CD4-positive, alpha-beta T cell (primary cell): ENCODE measurements at regions not wholly inside any gene's neighbourhood (a gene's known extent, or its start where the extent isn't known, plus 50 kb on each side); places are given as distances from the start of the nearest gene placed in this dataset.
"Not testable (repeated sequence)": the region's sequence is repeated elsewhere in the genome, so short reads cannot be mapped to it uniquely, and the experiment has no call there.

Source experiments
- ATAC-seq: fragments of 200-7000 bp; cut with Tn5 transposase; one replicate; pipeline ENCODE4 v1.10.0; 2022; ENCODE audit warnings: mild to moderate bottlenecking; ENCODE audit not compliant: poor library complexity
- CTCF ChIA-PET: fragments of 350-600 bp; sonication (Branson Sonifier 250); formaldehyde crosslinking; loops from one replicate; lab custom pipeline; 2021; ENCODE audit warnings: antibody characterized with exemption, inconsistent platforms; lab: Charles Lee
- POLR2A ChIA-PET: fragments of 350-600 bp; sonication (Branson Sonifier 250); formaldehyde crosslinking; loops from one replicate; lab custom pipeline; 2021; ENCODE audit warnings: antibody characterized with exemption, inconsistent platforms; lab: Charles Lee
- DNase-seq, 14 experiments: peaks; one replicate each; pipeline ENCODE4 v3.0.0-alpha.2; 2013 to 2020; ENCODE audit warnings: mixed read lengths in 2 of 14
- H3K27ac ChIP-seq, 2 donors: one replicate each; pipeline versions ENCODE4 v1.5.1 to v1.7.0; 2013; ENCODE audit warnings: low read length in 2 of 2, low read depth in 1 of 2, mild to moderate bottlenecking in 1 of 2
- H3K27me3 ChIP-seq, 2 experiments: 1 replicate in 1 of 2; 2 replicates in 1 of 2; pipeline versions ENCODE4 v1.6.1 to v1.7.0; 2013; ENCODE audit warnings: low read length in 2 of 2, control low read depth in 1 of 2, mild to moderate bottlenecking in 1 of 2, moderate library complexity in 1 of 2; ENCODE audit not compliant: insufficient read depth in 2 of 2, control insufficient read depth in 1 of 2
- H3K36me3 ChIP-seq: one replicate; pipeline ENCODE4 v1.6.1; 2013; ENCODE audit warnings: low read length, control low read depth; ENCODE audit not compliant: insufficient read depth
- H3K4me1 ChIP-seq: one replicate; pipeline ENCODE4 v1.6.1; 2013; ENCODE audit warnings: low read length, control low read depth; ENCODE audit not compliant: insufficient read depth
- H3K4me3 ChIP-seq: one replicate; pipeline ENCODE4 v1.5.1; 2013; ENCODE audit warnings: mild to moderate bottlenecking, low read length, moderate library complexity
- H3K9me3 ChIP-seq, 2 experiments: 1 replicate in 1 of 2; 2 replicates in 1 of 2; pipeline versions ENCODE4 v1.6.1 to v1.7.0; 2013; ENCODE audit warnings: low read length in 2 of 2, mild to moderate bottlenecking in 2 of 2, control low read depth in 1 of 2, moderate library complexity in 1 of 2; ENCODE audit not compliant: control insufficient read depth in 1 of 2, insufficient read depth in 1 of 2
- H3K27ac Mint-ChIP-seq: one replicate; pipeline ENCODE4 v1.8.0; 2020; ENCODE audit warnings: mixed read lengths
- H3K27me3 Mint-ChIP-seq: one replicate; pipeline ENCODE4 v1.8.0; 2021; ENCODE audit warnings: mixed read lengths
- H3K36me3 Mint-ChIP-seq: one replicate; pipeline ENCODE4 v1.8.0; 2021; ENCODE audit warnings: low read depth, mixed read lengths
- H3K4me1 Mint-ChIP-seq: one replicate; pipeline ENCODE4 v1.8.0; 2021; ENCODE audit warnings: low read depth, mixed read lengths
- H3K4me3 Mint-ChIP-seq: one replicate; pipeline ENCODE4 v1.8.0; 2020; ENCODE audit warnings: mild to moderate bottlenecking, mixed read lengths
- H3K9me3 Mint-ChIP-seq: one replicate; pipeline ENCODE4 v1.8.0; 2020; ENCODE audit warnings: mixed read lengths
- intact Hi-C, 2 experiments: fragments of 100-400 bp; cut with DNase I in 1 of 2; cut with micrococcal nuclease in 1 of 2; formaldehyde crosslinking; loops; one replicate each; pipeline versions ENCODE4 v1.15.1 to v1.9.0; 2023 to 2025; cut with DNase I, micrococcal nuclease
- TF ChIP-seq, protein P1 (sequence below): fragments of 200-600 bp; IDR thresholded peaks from one replicate; pipeline ENCODE4 v1.8.0; 2022; ENCODE audit warnings: antibody characterized with exemption, mild to moderate bottlenecking

DNA sequence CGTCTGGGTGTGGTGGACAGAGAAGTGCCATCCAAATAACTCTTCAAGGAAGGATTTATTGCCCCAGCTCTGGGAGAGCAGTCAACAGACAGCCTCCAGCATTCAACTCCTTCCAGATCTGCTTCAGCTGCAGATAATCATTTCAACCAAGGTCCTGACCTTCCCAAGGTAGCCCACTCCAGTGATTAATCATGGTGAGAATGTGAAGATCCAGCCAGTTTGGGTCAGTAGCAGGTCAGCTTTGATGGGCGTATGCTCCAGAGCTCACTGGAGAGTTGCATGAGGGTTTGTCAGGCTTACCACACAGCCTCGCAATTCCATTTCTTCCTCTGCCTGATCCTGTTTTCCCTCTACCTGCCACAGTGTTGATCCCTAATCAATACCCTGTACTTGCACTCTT, 214.5 kb upstream of the ZRANB2 start:
- H3K4me3 ChIP-seq: no peak overlapping the region
- H3K36me3 ChIP-seq: no peaks in the 10 kb centered on the region
- no peak overlapping the region for H3K27ac ChIP-seq
- no peaks in the 10 kb centered on the region for H3K4me1 Mint-ChIP-seq
- intact Hi-C loops: no loop called here
- no peak for ATAC-seq
- no peaks in the 10 kb centered on the region for H3K4me1 ChIP-seq
- no peak overlapping the region for H3K27ac Mint-ChIP-seq
- DNase-seq: no peak
- TF ChIP-seq, protein P1, sequence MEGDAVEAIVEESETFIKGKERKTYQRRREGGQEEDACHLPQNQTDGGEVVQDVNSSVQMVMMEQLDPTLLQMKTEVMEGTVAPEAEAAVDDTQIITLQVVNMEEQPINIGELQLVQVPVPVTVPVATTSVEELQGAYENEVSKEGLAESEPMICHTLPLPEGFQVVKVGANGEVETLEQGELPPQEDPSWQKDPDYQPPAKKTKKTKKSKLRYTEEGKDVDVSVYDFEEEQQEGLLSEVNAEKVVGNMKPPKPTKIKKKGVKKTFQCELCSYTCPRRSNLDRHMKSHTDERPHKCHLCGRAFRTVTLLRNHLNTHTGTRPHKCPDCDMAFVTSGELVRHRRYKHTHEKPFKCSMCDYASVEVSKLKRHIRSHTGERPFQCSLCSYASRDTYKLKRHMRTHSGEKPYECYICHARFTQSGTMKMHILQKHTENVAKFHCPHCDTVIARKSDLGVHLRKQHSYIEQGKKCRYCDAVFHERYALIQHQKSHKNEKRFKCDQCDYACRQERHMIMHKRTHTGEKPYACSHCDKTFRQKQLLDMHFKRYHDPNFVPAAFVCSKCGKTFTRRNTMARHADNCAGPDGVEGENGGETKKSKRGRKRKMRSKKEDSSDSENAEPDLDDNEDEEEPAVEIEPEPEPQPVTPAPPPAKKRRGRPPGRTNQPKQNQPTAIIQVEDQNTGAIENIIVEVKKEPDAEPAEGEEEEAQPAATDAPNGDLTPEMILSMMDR: no peak
- ChIA-PET CTCF (no interaction called here), POLR2A (no interaction called here)
- H3K27me3 ChIP-seq: no peaks in the 10 kb centered on the region
- no peaks in the 10 kb centered on the region for H3K27me3 Mint-ChIP-seq
- H3K36me3 Mint-ChIP-seq: no peaks in the 10 kb centered on the region
- no peak overlapping the region for H3K4me3 Mint-ChIP-seq
- H3K9me3 Mint-ChIP-seq: peaks cover 16% of the 10 kb centered on the region
- H3K9me3 ChIP-seq: peaks cover 0 to 9% of the 10 kb centered on the region in 2 experiments

DNA sequence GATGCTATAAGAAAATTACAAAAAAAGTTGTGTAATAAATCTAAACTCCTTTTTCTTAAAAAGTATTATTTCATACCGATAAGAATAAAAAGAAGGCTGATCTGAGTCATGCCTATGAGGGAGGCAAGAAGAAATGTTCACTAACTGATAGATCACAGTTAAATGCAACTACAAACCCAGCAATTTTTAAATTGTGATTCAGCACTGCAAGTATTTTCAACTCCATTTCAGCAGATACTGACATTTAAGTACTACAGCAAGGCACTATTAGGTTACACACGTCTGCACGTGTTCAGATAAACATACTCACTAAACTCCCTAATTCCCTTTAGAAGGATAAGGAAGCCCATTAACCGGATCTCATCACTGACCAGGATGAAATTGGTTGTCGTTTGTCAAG, 213.3 kb upstream of the ZRANB2 start:
- CTCF ChIA-PET: no interaction called here

DNA sequence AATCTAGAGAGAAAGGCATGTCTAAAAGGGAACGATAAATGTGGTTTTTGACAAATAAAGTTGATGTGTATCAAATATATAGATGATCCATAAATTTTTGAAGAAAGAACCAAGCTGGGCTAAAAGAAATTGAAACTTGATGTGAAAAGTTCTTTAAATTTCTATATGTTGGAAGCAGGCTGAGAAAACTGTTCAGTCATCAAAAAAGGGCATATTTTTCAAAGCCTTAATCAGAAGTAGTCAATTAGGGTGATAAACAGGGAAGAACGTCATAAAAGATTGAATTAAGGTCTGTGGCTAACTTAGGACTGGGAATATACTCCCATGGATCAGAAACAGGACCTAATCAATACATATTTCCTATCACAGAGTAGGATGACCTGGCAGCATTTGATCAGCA, 211.4 kb upstream of the ZRANB2 start:
- TF ChIP-seq, protein P1: no peak
- no peak overlapping the region for H3K4me3 Mint-ChIP-seq
- H3K27ac ChIP-seq: no peak overlapping the region

More for the DNA sequence above, 213.3 kb upstream of the ZRANB2 start:
- H3K4me1 ChIP-seq: no peaks in the 10 kb centered on the region
- H3K4me3 ChIP-seq: no peak overlapping the region
- H3K36me3 ChIP-seq: no peaks in the 10 kb centered on the region
- Mint-ChIP-seq H3K36me3 (no peaks in the 10 kb centered on the region), H3K27ac (no peak overlapping the region), H3K27me3 (no peaks in the 10 kb centered on the region), H3K4me3 (no peak overlapping the region), H3K4me1 (no peaks in the 10 kb centered on the region), H3K9me3 (peaks cover 23% of the 10 kb centered on the region)
- TF ChIP-seq, protein P1: no peak
- intact Hi-C loops: no loop called here
- peaks cover 0 to 9% of the 10 kb centered on the region in 2 experiments for H3K9me3 ChIP-seq
- H3K27ac ChIP-seq: no peak overlapping the region
- DNase-seq (no peak), ATAC-seq (no peak)
- H3K27me3 ChIP-seq: no peaks in the 10 kb centered on the region
- POLR2A ChIA-PET: no interaction called here

DNA sequence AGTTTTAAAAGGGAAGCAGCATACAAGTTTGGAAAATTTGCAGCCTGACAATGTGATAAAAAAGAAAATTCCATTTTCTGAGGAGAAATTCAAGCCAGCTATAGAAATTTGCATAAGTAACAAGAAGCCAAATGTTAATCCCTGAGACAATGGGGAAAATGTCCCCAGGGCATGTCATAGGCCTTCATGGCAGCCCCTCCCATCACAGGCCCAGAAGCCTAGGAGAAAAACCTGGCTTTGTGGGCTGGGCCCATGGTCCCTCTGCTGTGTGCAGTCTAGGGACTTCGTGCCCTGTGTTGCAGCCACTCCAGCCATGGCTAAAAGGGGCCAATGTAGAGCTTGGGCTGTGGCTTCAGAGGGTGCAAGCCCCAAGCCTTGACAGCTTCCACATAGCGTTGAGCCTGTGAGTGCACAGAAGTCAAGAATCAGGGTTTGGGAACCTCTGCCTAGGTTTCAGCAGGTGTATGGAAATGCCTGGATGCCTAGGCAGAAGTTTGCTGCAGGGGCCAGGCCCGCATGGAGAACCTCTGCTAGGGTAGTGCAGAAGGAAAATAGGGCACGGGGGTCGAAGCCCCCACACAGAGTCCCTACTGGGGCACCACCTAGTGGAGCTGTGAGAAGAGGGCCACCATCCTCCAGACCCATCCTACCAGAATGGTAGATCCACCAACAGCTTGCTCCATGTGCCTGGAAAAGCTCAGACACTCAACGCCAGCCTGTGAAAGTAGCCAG, 209.8 kb upstream of the ZRANB2 start:
- intact Hi-C loops, H3K4me3 Mint-ChIP-seq, H3K27ac Mint-ChIP-seq, H3K36me3 Mint-ChIP-seq, H3K9me3 ChIP-seq, H3K36me3 ChIP-seq, DNase-seq, H3K27me3 ChIP-seq, H3K4me1 ChIP-seq, CTCF ChIA-PET, POLR2A ChIA-PET, H3K4me1 Mint-ChIP-seq, H3K4me3 ChIP-seq, H3K27ac ChIP-seq, ATAC-seq, H3K27me3 Mint-ChIP-seq: not testable (repeated sequence)
- peaks cover 23% of the 10 kb centered on the region for H3K9me3 Mint-ChIP-seq

More for the DNA sequence above, 211.4 kb upstream of the ZRANB2 start:
- POLR2A ChIA-PET: no interaction called here
- H3K9me3 ChIP-seq: peaks cover 0 to 9% of the 10 kb centered on the region in 2 experiments
- H3K4me3 ChIP-seq: no peak overlapping the region
- H3K27me3 ChIP-seq: no peaks in the 10 kb centered on the region
- intact Hi-C loops: no loop called here
- no peaks in the 10 kb centered on the region for H3K4me1 ChIP-seq
- DNase-seq: no peak
- ATAC-seq: no peak
- Mint-ChIP-seq H3K27ac (no peak overlapping the region), H3K4me1 (no peaks in the 10 kb centered on the region), H3K36me3 (no peaks in the 10 kb centered on the region), H3K9me3 (peaks cover 23% of the 10 kb centered on the region), H3K27me3 (no peaks in the 10 kb centered on the region)
- H3K36me3 ChIP-seq: no peaks in the 10 kb centered on the region
- CTCF ChIA-PET: no interaction called here
